ENCODE measurements at regions not wholly inside any gene's neighbourhood (a gene's known extent, or its start where the extent isn't known, plus 50 kb on each side); places are given as distances from the start of the nearest gene placed in this dataset.

- TF ChIP-seq CTCF (IDR thresholded peaks at IDR 0.05): no peak
- TF ChIP-seq POLR2A (IDR thresholded peaks at IDR 0.05): no peak
- TF ChIP-seq POLR2AphosphoS5 (IDR thresholded peaks at IDR 0.05; ENCODE audit: insufficient read depth in 1 of 2, low read depth in 1 of 2): no peak
Measured at GRCh38 chr5:135266975-135267374, 132.1 kb downstream of the MACROH2A1 start.

Data from vagina (tissue), 2 donors.